Smooth muscle cell (in vitro differentiated cells): ENCODE measurements at regions not wholly inside any gene's neighbourhood (a gene's known extent, or its start where the extent isn't known, plus 50 kb on each side); places are given as distances from the start of the nearest gene placed in this dataset.
"Not testable (repeated sequence)": the region's sequence is repeated elsewhere in the genome, so short reads cannot be mapped to it uniquely, and the experiment has no call there.

Source experiments
- DNase-seq: peaks from one replicate; lab custom pipeline; 2025; ENCODE audit not compliant: unreplicated experiment; lab: John Stamatoyannopoulos, UW
- H2AFZ ChIP-seq: fragments of 200-600 bp; sonication (generic); 2 replicates; pipeline ENCODE4 v1.6.0; 2016; ENCODE audit warnings: antibody characterized with exemption, low read depth, mild to moderate bottlenecking
- H3F3A ChIP-seq: fragments of 200-600 bp; sonication (generic); 2 replicates; pipeline ENCODE4 v1.6.0; 2017; ENCODE audit warnings: antibody characterized with exemption, low read depth
- H3K27ac ChIP-seq: fragments of 200-600 bp; sonication (generic); 2 replicates; pipeline ENCODE4 v1.5.1; 2016; ENCODE audit warnings: low read depth, mild to moderate bottlenecking
- H3K27me3 ChIP-seq: fragments of 200-600 bp; sonication (generic); 2 replicates; pipeline ENCODE4 v1.6.1; 2016; ENCODE audit warnings: low read depth, mild to moderate bottlenecking
- H3K36me3 ChIP-seq: fragments of 200-600 bp; sonication (generic); 2 replicates; pipeline ENCODE4 v1.5.1; 2016; ENCODE audit warnings: low read depth
- H3K4me1 ChIP-seq: fragments of 200-600 bp; sonication (generic); 2 replicates; pipeline ENCODE4 v1.5.1; 2016; ENCODE audit warnings: low read depth
- H3K4me2 ChIP-seq: fragments of 200-600 bp; sonication (generic); 2 replicates; pipeline ENCODE4 v1.6.0; 2016; ENCODE audit warnings: mild to moderate bottlenecking
- H3K4me3 ChIP-seq: fragments of 200-600 bp; sonication (generic); 2 replicates; pipeline ENCODE4 v1.5.1; 2016; ENCODE audit warnings: mild to moderate bottlenecking
- H3K79me2 ChIP-seq: fragments of 200-600 bp; sonication (generic); 2 replicates; pipeline ENCODE4 v1.6.0; 2016; ENCODE audit warnings: low read depth, mild to moderate bottlenecking
- H3K9ac ChIP-seq: fragments of 200-600 bp; sonication (generic); 2 replicates; pipeline ENCODE4 v1.6.0; 2016; ENCODE audit warnings: low read depth
- H3K9me3 ChIP-seq: fragments of 200-600 bp; sonication (generic); replicated peaks from 2 replicates; pipeline ENCODE4 v1.5.1; 2016; ENCODE audit warnings: low read depth
- H4K20me1 ChIP-seq: fragments of 200-600 bp; sonication (generic); 2 replicates; pipeline ENCODE4 v1.6.0; 2016; ENCODE audit warnings: low read depth
- WGBS: methylation state at CpG from one replicate; pipeline ENCODE4 v1.1.7; 2016; ENCODE audit warnings: low lambda C conversion rate; 5-methylcytosine and 5-hydroxymethylcytosine counted together
- TF ChIP-seq, protein P1 (sequence below): fragments of 200-600 bp; sonication (generic); IDR thresholded peaks from 2 replicates; pipeline ENCODE4 v1.5.1; 2017; ENCODE audit warnings: borderline replicate concordance, mild to moderate bottlenecking, antibody characterized with exemption; ENCODE audit not compliant: insufficient read depth, poor library complexity, severe bottlenecking

DNA sequence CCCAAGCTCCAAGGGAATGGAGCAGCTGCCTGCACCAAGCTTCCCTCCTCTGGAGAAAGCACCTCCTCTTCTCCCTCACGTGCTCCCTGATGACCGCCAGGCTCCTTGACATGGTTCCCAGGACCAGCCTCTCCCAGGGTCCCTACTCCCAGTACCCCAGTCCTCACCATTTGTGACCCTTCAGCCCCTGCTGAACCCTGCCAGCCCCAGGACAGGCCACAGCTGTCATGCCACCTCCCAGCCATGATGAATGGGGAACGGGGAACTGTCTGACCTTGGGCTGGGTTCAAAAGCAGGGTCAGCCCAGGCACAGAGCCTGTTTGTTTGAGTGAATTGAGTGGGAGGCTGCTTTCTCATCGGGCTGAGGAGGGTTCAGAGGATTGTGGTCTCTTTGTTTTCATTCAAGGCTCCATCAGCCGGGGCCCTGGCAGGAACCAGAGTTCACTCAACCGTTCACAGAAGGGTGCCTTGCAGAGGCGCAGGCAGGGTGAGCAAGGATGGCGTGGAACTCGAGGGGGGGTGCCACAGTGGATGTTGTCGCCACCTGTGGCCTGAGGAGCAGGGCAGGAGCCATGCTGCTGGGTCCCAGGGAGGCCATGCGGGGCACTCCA is 344.5 kb upstream of the SFSWAP start:
- no peaks in the 10 kb centered on the region for H3K4me1 ChIP-seq
- H4K20me1 ChIP-seq = no peaks in the 10 kb centered on the region
- H3F3A ChIP-seq = no peaks in the 10 kb centered on the region
- no peaks in the 10 kb centered on the region for H3K79me2 ChIP-seq
- H3K27ac ChIP-seq = no peak overlapping the region
- no peaks in the 10 kb centered on the region for H3K36me3 ChIP-seq
- no peak for DNase-seq
- 91% methylated on average over 11 of the region's 11 CpGs for WGBS
- H3K4me2 ChIP-seq = no peak overlapping the region
- no peak overlapping the region for H3K4me3 ChIP-seq
- H3K9ac ChIP-seq = no peak overlapping the region
- no peak overlapping the region for H2AFZ ChIP-seq
- H3K9me3 ChIP-seq = no peaks in the 10 kb centered on the region
- TF ChIP-seq, protein P1, sequence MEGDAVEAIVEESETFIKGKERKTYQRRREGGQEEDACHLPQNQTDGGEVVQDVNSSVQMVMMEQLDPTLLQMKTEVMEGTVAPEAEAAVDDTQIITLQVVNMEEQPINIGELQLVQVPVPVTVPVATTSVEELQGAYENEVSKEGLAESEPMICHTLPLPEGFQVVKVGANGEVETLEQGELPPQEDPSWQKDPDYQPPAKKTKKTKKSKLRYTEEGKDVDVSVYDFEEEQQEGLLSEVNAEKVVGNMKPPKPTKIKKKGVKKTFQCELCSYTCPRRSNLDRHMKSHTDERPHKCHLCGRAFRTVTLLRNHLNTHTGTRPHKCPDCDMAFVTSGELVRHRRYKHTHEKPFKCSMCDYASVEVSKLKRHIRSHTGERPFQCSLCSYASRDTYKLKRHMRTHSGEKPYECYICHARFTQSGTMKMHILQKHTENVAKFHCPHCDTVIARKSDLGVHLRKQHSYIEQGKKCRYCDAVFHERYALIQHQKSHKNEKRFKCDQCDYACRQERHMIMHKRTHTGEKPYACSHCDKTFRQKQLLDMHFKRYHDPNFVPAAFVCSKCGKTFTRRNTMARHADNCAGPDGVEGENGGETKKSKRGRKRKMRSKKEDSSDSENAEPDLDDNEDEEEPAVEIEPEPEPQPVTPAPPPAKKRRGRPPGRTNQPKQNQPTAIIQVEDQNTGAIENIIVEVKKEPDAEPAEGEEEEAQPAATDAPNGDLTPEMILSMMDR = no peak
- H3K27me3 ChIP-seq = no peaks in the 10 kb centered on the region

DNA sequence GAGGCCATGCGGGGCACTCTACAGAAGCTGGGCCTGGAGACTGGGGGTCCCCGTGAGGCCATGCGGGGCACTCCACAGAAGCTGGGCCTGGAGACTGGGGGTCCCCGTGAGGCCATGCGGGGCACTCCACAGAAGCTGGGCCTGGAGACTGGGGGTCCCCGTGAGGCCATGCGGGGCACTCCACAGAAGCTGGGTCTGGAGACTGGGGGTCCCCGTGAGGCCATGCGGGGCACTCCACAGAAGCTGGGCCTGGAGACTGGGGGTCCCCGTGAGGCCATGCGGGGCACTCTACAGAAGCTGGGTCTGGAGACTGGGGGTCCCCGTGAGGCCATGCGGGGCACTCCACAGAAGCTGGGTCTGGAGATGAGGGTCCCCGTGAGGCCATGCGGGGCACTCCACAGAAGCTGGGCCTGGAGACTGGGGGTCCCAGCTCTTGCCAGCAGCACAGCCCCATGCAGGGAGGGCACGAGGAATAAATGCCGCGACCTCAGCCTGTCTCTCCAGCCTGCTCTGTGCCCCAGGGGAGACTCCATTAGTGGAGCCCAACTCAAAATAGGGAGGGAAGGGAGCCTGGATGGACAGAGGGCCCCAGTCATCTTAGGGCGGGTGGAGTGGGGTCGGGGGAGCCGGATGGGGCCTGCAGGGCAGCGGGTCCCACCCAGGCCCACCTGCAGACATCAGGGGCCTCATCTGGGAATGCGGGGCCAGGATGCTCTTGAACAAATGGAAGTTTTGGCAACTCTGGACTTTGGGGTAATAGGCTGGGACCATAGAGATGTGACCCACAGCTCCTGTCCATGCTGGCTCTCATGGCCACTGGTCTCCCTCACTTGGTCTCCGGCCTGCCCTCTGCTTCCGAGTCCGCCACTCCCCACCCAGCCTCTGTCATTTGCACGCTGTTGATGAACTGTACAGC is 343.6 kb upstream of the SFSWAP start:
- H3F3A ChIP-seq, H3K4me1 ChIP-seq, H3K9me3 ChIP-seq, H3K27me3 ChIP-seq, H3K4me2 ChIP-seq, H3K79me2 ChIP-seq, H3K9ac ChIP-seq, H3K36me3 ChIP-seq, H2AFZ ChIP-seq, H3K4me3 ChIP-seq, H4K20me1 ChIP-seq, DNase-seq, H3K27ac ChIP-seq: not testable (repeated sequence)
- 97% methylated on average over 22 of the region's 27 CpGs for WGBS

DNA sequence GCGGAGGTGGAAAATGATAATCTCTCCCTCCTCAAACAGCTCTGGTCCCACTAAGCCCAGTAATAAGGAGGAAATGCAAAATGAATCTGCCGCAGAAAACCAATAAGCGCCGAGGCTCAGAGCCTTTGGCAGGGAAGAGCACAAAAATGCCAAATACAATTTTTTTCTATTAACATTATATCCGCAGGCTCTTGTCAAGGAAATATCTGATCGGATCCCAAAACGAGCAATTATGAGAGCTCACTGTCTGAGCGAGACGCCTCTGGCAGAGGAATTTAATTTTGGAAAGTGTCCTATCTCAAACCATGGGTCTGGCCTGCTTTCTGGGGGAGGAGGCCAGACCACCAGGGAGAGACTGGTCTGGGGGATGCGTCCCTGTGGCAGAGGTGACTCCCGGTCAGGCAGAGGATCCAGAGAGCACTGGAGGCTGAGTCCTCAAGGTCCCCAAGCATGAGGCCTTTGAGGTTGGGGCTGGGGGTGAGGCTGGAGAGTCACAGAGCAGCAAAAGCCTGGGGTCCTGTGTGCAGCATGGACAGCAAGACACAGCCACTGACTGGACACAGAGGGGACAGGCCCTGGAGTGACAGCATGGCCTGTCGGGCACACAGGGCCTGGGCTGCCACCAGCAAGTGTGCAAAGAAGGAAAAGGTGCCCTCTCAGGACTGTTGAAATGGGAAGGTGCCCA is 342.8 kb upstream of the SFSWAP start:
- 93% methylated on average over 12 of the region's 12 CpGs for WGBS

DNA sequence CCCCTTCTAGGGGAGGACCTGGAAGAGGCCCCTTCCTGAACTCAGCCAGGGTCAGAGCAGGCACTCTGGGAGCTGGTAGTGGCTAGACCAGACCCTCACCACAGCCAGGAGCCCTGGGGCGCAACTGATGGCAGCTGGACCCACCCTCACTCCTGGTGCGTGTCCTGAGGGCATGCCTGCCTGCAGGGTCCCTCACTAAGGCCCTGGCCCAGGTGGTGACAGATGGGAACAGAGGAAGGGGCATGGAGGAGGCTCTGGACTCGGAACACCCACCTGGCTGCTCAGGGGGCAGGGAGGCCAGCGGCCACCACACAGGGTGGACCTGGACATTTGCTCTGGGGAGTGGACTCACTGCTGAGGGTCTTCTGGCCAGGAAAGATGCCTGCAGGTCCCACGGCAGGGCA is 342.2 kb upstream of the SFSWAP start:
- Histone ChIP-seq H3K4me2 (no peak overlapping the region), H3K27ac (no peak overlapping the region), H3K4me3 (no peak overlapping the region), H3K36me3 (no peaks in the 10 kb centered on the region), H3K27me3 (no peaks in the 10 kb centered on the region), H3K4me1 (no peaks in the 10 kb centered on the region), H4K20me1 (no peaks in the 10 kb centered on the region), H2AFZ (no peak overlapping the region), H3K79me2 (no peaks in the 10 kb centered on the region), H3K9ac (no peak overlapping the region), H3K9me3 (no peaks in the 10 kb centered on the region), H3F3A (no peaks in the 10 kb centered on the region)
- WGBS = 95% methylated on average over 5 of the region's 5 CpGs
- TF ChIP-seq, protein P1 = no peak
- DNase-seq = no peak

More for the DNA sequence above, 342.8 kb upstream of the SFSWAP start:
- no peak overlapping the region for H2AFZ ChIP-seq
- TF ChIP-seq, protein P1 = no peak
- no peaks in the 10 kb centered on the region for H3K9me3 ChIP-seq
- no peak for DNase-seq
- no peak overlapping the region for H3K27ac ChIP-seq
- H3K9ac ChIP-seq = no peak overlapping the region
- no peaks in the 10 kb centered on the region for H3K36me3 ChIP-seq
- no peaks in the 10 kb centered on the region for H3F3A ChIP-seq
- H3K27me3 ChIP-seq = no peaks in the 10 kb centered on the region
- H3K4me3 ChIP-seq = no peak overlapping the region
- H3K4me1 ChIP-seq = no peaks in the 10 kb centered on the region
- H4K20me1 ChIP-seq = no peaks in the 10 kb centered on the region
- H3K4me2 ChIP-seq = no peak overlapping the region
- H3K79me2 ChIP-seq = no peaks in the 10 kb centered on the region
